ENCODE measurements at regions not wholly inside any gene's neighbourhood (a gene's known extent, or its start where the extent isn't known, plus 50 kb on each side); places are given as distances from the start of the nearest gene placed in this dataset.

GRCh38 chr13:112213467-112214255 lies 146.7 kb downstream of the SOX1 start:
- FAIRE-seq: no peak
- no peak overlapping the region for H3K14ac ChIP-seq (ENCODE audit: insufficient read length)
- POLR2A ChIA-PET (ENCODE audit: partially characterized antibody): interaction anchor here (0.6 to 2.7 kb wide), 3 partner anchors 9 to 141 kb away, joined by 3 to 11 read pairs (median 4); no protein-coding TSS in a partner anchor
- no peak overlapping the region for H3K4ac ChIP-seq (replicated peaks; ENCODE audit: insufficient read length, low read depth, low read length)
- no peak overlapping the region; the same call in 1 of the 2 replicates for H2AK5ac ChIP-seq (ENCODE audit: low read depth, low read length)
- H3K56ac ChIP-seq (replicated peaks; ENCODE audit: insufficient read length, low read depth, low read length): no peak overlapping the region
- H2AFZ ChIP-seq (ENCODE audit: low read length): no peak overlapping the region
- peaks cover 0 to 3% of the 10 kb centered on the region in 2 experiments; a peak in 2 of 4 replicates for H3K79me2 ChIP-seq (ENCODE audit: control insufficient read depth in 1 of 2, insufficient read depth in 2 of 2, low read length in 2 of 2)
- H2BK120ac ChIP-seq (replicated peaks; ENCODE audit: low read depth, low read length): no peak overlapping the region
- no peak overlapping the region; the same call in 1 of the 2 replicates for H2BK12ac ChIP-seq (ENCODE audit: low read depth, low read length)
- peak overlapping the region; percentile 14; the same call in 1 of the 2 replicates for H3K18ac ChIP-seq (ENCODE audit: extremely low read depth, low read length)
- no peak overlapping the region for H4K91ac ChIP-seq (replicated peaks; ENCODE audit: insufficient read length, low read length)
- no peaks in the 10 kb centered on the region for H3K4me1 ChIP-seq (replicated peaks in 1 of 4; ENCODE audit: control insufficient read depth in 3 of 4, insufficient read depth in 4 of 4, low read length in 3 of 4)
- no peak overlapping the region for H3K27ac ChIP-seq (ENCODE audit: low read depth, low read length)
- no peak overlapping the region for H4K8ac ChIP-seq (ENCODE audit: extremely low read depth, insufficient read depth, low read length)
- H3K79me1 ChIP-seq (ENCODE audit: low read depth, low read length): no peaks in the 10 kb centered on the region
- no peak overlapping the region for H3K4me3 ChIP-seq (ENCODE audit: extremely low read depth in 1 of 4, insufficient read depth in 2 of 4, low read depth in 3 of 4, low read length in 4 of 4)
- no peak overlapping the region for H2BK15ac ChIP-seq (ENCODE audit: low read length)
- no peak overlapping the region for H2BK20ac ChIP-seq (ENCODE audit: low read length)
- peaks cover 2% of the 10 kb centered on the region; the same call in 1 of the 2 replicates for H3K23me2 ChIP-seq (ENCODE audit: low read depth, low read length)
- peaks cover 0 to 2% (median 0%) of the 10 kb centered on the region in 4 experiments; a peak in 2 of 7 replicates for H3K27me3 ChIP-seq (replicated peaks in 1 of 4; ENCODE audit: control insufficient read depth in 3 of 4, extremely low read depth in 1 of 4, insufficient read depth in 3 of 4, low read length in 3 of 4)
- no peak overlapping the region for H4K5ac ChIP-seq (ENCODE audit: insufficient read length, low read depth, low read length)
- WGBS, 2 experiments (ENCODE audit: extremely low coverage in 1 of 2, insufficient coverage in 1 of 2, insufficient read length in 1 of 2, insufficient replicate concordance in 2 of 2, low coverage in 1 of 2, low lambda C conversion rate in 2 of 2, missing lambda C conversion rate in 1 of 2): 80% methylated on average over 24 of the region's 24 CpGs; no CpG with 5 or more reads in 1 of the 2 experiments
- TF ChIP-seq RAD21 (IDR thresholded peaks at IDR 0.05 in 1 of 2, conservative IDR thresholded peaks at IDR 0.05 in 1 of 2; ENCODE audit: low read depth in 2 of 2, low read length in 2 of 2): 0 out of 4 replicates have a peak, but pooled peaks of 1 of the 2 experiments have one; percentile 3
- no peak for TF ChIP-seq TBP (IDR thresholded peaks at IDR 0.05; ENCODE audit: low read depth, low read length)
- TF ChIP-seq CREB1 (IDR thresholded peaks at IDR 0.05): no peak
- CTCF ChIA-PET (ENCODE audit: partially characterized antibody): interaction anchor here (0.6 to 1.4 kb wide), 6 partner anchors 10 to 281 kb away, joined by 3 to 8 read pairs (median 4); no protein-coding TSS in a partner anchor
- no peak overlapping the region for H3K9ac ChIP-seq (replicated peaks in 1 of 4; ENCODE audit: extremely low read depth in 1 of 4, low read depth in 3 of 4, low read length in 3 of 4)
- no peak overlapping the region for H3K4me2 ChIP-seq (ENCODE audit: insufficient read depth in 1 of 2, low read depth in 2 of 2, low read length in 2 of 2)
- H2BK5ac ChIP-seq (ENCODE audit: low read depth, low read length): no peak overlapping the region
- no peak for DNase-seq (ENCODE audit: low read depth in 1 of 2, low spot score in 2 of 2)
- H4K20me1 ChIP-seq (replicated peaks in 1 of 2; ENCODE audit: control insufficient read depth in 1 of 2, insufficient read depth in 2 of 2, low read length in 2 of 2): peaks cover 0 to 4% of the 10 kb centered on the region in 2 experiments
- no peak overlapping the region for H3K23ac ChIP-seq (ENCODE audit: insufficient read length)
- no peaks in the 10 kb centered on the region for H3K36me3 ChIP-seq (ENCODE audit: control insufficient read depth in 2 of 4, insufficient read depth in 4 of 4, low read length in 3 of 4)
- no peaks in the 10 kb centered on the region for H3K9me3 ChIP-seq (ENCODE audit: insufficient read depth in 2 of 2, low read depth in 1 of 2, low read length in 1 of 2)
